ENCODE measurements at regions not wholly inside any gene's neighbourhood (a gene's known extent, or its start where the extent isn't known, plus 50 kb on each side); places are given as distances from the start of the nearest gene placed in this dataset.
"Not testable (repeated sequence)": the region's sequence is repeated elsewhere in the genome, so short reads cannot be mapped to it uniquely, and the experiment has no call there.

DNA sequence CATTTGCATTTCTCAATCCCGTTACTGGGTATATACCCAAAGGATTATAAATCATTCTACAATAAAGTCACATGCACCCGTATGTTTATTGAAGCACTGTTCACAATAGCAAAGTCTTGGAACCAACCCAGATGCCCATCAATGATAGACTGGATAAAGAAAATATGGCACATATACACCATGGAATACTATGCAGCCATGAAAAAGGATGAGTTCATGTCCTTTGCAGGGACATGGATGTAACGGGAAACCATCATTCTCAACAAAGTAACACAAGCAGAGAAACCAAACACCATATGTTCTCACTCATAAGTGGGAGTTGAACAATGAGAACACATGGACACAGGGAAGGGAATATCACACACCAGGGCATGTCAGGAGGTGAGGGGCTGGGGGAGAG, 630.4 kb downstream of the GATA3 start:
- not testable (repeated sequence) for DNase-seq (ENCODE audit: low read depth, low spot score)

DNA sequence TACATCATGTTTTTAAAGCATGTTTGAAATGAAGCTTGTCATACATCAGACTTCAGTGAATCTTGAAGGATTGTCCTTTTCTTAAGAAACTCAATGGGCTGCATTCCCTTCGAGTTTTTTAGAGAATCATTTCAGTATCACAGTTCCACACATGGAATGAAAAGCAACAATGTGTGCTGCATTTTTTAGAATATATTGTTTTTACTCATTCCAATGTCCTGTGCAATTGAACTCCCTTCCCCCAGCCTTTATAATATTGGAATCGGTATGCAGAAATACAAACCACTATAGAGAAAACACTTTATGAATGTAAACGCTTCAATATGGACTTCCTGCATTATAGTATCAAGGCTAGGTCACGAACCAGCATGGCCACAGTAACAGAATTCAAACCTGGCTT, 634.4 kb downstream of the GATA3 start:
- no peak for DNase-seq (ENCODE audit: low read depth, low spot score)

DNA sequence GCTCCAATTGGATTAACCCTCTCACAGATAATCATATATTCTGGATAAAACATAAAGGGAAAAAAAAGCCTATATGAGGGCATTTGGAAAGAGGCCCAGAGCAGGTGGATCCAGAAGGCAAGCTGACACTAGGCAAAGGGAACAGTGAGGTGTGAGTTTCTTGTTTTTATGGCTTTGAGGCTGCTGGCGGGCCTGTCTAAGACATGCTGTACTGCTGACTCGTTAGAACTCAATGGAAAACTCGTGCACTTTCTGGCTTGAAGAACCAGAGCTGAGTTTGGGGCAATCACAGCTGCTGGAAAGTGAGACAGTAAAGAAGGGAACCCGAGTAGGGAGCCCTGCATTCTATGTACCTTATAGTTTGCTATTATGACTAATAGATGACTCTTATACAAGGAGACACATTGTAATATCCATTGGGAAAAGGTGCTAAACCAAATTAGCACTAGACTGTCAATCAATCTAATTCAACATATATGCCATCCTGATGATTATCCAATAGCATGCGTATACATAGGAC, 637.1 kb downstream of the GATA3 start:
- DNase-seq (ENCODE audit: low read depth, low spot score), result no peak

GRCh38 chr10:8693635-8694034, 639.1 kb downstream of the GATA3 start:
- DNase-seq (ENCODE audit: low read depth, low spot score), result not testable (repeated sequence)

- DNase-seq (ENCODE audit: low read depth, low spot score), result no peak
Measured at GRCh38 chr10:8696746-8697145, 642.3 kb downstream of the GATA3 start.

DNA sequence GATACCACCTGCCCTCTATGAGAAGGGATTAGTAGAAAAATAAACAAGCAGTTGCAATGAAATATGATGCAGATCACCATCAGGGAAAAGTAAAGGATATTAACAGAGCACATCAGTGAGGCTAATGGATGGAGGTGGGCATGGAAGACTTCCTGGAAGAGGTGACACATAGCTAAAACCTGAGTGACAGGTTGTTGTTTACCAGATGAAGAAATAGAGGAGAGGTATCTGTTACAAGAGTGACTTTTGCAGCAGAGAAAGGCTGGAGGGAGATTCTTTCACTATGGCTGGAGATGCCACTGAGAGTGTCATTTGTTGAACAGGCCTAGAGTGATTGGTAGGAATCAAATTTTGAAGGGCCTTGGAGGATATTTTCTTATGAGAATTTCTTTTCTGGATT, 646.2 kb downstream of the GATA3 start:
- DNase-seq (ENCODE audit: low read depth, low spot score), result no peak

- no peak for DNase-seq (ENCODE audit: low read depth, low spot score)
Measured at GRCh38 chr10:8702181-8702580, 647.7 kb downstream of the GATA3 start.

DNA sequence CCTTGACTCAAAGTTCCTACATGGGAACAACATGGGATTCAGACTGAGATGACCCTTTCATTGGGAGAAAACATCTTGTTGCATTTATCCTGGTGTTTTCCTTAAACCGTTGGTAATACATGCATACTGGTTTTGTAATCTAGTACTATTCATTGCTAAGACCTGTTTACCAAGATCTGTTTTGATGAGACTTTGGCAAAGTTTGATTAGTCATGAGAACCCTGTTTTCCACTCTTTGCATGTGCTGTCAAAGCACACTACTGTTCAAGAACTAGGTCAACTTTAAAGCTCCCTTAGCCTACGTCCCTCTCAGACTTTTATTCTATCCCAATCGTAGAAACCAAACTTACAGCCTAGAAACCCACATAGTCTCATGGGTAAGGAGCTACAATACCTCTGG, 650.9 kb downstream of the GATA3 start:
- DNase-seq (ENCODE audit: low read depth, low spot score), result no peak

DNA sequence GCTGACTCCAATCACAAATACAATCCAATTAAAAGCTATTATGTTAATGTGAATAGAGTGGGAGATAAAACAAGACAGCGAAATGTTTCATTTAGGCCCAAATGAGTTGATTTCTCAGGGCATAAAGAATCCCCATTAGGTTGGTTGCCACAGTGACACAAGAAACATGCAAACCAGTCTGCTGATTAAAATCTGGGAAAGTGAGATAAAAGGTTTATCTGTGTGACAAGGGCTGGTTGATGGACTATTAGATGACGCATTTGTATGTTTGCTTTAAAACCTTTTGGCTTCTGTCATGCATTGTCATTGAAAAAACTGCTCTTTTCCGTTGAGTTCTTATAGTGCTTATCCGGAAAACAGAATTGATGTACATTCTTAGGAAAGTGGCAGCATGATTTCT, 658.2 kb downstream of the GATA3 start:
- no peak for DNase-seq (ENCODE audit: low read depth, low spot score)

- DNase-seq (ENCODE audit: low read depth, low spot score), result no peak
Measured at GRCh38 chr10:8719971-8720370, 665.5 kb downstream of the GATA3 start.

DNA sequence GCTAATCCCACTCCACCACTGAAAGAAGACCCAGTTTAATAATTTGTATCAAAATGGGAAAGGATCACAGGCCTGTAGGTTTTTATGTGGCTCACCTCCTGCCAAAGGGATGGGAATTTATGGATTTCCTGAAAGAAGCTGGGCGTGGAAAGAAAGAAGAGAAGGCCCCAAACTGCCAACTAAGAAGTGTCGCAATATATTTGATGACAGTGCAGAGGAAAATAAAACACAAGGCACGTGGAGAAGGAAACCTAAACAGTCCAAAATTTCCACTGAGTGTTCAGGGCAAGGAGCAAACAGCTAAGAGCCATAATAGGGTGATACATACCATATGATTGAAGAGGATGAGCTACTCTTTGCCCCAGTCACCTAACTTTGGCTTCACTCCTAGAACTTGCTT, 667.2 kb downstream of the GATA3 start:
- DNase-seq (ENCODE audit: low read depth, low spot score), result no peak

DNA sequence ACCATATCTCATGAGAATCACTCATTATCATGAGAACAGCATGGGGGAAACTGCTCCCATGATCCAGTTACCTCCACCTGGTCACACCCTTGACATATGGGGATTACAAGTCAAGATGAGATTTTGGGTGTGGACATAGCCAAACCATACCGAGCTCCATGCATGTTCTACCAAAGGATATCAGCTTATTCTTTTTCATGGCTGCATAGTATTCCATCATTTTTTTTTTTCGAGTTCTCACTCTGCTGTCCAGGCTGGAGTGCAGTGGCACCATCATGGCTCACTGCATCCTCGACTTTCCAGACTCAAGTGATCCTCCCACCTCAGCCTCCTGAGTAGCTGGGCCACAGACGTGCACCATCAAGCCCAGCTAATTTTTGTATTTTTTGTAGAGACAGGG, 668.3 kb downstream of the GATA3 start:
- no peak for DNase-seq (ENCODE audit: low read depth, low spot score)

DNA sequence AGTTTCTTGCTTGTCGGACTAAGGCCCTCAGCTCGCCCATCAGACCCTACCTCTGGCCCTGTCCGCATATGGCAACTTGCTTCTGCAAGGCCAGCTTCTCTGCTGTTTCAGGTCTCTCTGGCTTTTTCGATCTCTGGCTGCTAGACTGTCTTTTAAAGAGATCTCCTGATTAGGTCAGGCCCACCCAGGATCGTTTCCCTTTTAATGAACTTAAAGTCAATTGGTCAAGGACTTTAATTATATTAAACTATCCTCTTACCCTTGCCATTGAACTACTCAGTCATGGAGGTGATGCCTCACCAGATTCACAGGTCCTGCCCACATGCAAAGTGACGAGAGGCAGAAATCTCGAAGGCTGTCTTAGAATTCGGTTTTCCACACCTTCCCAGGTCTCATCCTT, 670.9 kb downstream of the GATA3 start:
- no peak for DNase-seq (ENCODE audit: low read depth, low spot score)

DNA sequence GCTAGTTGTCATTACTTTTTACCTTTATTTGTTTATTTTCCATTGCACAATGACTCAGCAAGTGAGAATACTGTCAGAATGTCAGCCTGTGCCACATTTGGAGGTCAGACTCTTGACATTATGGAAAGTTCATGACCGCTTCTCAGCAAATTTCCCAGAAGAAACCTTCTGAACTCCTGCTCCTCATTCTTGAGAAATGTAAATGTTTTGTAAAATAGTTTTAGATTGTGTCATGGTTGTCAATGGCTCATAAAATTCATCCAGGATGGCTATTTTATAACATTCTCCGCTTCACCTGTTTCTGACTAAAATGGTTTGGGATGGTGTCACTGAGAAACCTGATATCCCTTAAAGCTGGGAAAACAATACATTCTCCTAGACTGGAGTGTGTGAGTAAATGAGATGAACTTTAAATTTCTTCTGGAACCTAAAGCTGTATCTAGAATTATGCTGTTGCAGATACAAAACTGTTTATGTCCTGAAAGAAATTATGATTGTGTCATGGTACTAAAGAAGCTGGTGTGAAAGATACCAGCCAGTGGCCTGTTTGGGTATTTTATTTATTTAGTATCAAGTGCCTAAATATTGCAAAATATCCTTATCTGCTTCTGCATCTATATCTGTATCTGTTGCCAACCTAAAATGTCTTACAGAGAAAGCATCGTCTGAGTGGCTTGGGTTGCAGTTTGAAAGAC, 671.7 kb downstream of the GATA3 start:
- DNase-seq (ENCODE audit: low read depth, low spot score), result no peak

DNA sequence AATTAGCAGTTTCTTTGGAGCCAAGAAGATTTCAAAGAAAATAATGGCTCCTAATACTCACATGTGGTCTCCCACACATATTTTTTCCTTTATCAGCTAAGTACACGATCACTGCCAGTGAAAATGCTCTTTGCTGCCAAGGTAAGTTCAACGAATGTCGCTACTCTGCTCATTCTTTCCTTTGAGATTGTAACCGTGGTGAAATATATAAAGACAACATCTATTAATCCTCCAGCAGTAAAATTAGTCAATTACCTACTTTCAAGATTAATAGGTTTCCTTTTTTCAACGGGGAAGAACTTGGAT, 672.2 kb downstream of the GATA3 start:
- no peak for DNase-seq (ENCODE audit: low read depth, low spot score)

- DNase-seq (ENCODE audit: low read depth, low spot score), result no peak
Measured at GRCh38 chr10:8731121-8732095, 676.9 kb downstream of the GATA3 start.

GRCh38 chr10:8738987-8739386, 684.5 kb downstream of the GATA3 start:
- DNase-seq (ENCODE audit: low read depth, low spot score), result no peak

GRCh38 chr10:8752146-8752843, 697.8 kb downstream of the GATA3 start:
- DNase-seq (ENCODE audit: low read depth, low spot score), result no peak

DNA sequence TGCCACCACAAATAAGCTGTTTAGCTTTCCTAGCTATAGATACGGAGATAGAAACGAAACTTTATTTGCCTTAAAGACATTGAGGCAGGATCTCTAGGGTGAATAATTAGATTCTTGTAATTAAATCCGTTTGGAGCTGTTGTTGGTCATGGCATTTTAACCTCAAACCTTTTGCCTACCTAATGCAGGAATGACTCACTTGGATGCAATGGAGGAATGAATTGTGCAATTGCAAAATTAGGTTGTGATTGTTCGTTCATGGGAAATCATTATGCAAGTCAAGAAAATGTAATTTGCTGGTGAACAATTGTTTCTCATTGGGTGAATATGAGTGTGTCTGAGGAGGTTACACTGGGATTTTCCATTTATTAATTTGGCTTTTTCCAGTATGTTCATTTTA, 703.5 kb downstream of the GATA3 start:
- no peak for DNase-seq (ENCODE audit: low read depth, low spot score)

DNA sequence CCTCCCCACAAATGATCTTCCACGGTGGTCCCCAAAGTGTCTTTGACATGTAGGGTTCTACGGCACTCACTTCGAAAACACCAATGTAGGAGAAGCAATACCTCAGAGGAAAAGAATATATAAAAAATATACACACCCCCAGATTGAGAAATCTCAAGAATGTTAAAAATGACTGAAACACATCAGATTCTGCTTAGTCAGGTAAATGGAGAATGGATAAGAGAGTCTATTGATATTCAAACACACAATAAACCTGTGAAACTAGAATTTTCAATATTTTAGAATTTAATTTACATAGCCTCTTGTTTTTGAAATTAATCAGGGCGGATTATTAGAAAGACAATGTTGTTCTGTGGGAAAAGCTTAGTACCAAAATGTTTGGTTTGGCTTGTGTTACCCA, 712.4 kb downstream of the GATA3 start:
- DNase-seq (ENCODE audit: low read depth, low spot score), result no peak

DNA sequence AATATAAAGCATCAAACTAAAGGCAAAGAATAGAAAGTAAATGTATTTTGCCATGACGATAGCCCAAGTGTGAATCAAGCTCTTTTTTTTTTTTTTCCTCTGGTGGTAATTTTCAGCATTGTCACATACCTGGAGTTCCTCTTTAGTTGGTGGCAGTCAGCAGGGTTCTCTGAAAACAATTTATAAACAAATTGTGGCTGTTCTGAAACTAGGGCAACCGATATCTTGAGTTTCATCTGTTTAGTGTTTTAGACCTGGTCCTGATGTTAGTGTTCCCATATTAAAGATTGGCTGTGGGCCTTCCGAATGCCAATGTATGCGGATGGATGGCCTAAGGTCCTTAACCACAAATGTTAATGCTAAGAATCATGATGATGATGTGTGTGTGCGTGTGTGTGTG, 713.1 kb downstream of the GATA3 start:
- no peak for DNase-seq (ENCODE audit: low read depth, low spot score)

DNA sequence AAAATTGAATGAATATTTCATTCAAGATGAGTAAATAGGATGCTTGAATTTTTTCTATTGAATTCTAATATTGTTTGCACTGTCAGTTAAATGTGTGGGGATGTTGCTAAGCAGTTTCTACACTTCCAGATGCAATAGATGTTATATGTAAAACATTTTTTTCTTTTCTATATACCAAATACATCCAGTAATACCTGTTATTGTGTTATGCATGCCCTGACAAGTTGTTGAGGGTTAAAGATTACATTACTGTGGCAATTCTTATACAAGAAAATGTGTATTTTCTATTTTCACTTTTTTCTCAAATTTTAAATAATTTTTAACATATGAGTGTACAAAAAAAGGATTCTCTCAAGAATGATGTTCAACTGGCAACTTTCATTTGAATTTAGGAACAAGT, 713.9 kb downstream of the GATA3 start:
- no peak for DNase-seq (ENCODE audit: low read depth, low spot score)

Measured in iPS DF 19.7 (cell line).